Spleen (tissue), 7 donors: ENCODE measurements at regions not wholly inside any gene's neighbourhood (a gene's known extent, or its start where the extent isn't known, plus 50 kb on each side); places are given as distances from the start of the nearest gene placed in this dataset.

ENCODE experiments used
- CTCF ChIP-seq, 11 experiments: fragments of 200-600 bp in 7 of 11; fragments of 450-650 bp in 4 of 11; sonication (generic) in 4 of 11; IDR thresholded peaks in 8 of 11; conservative IDR thresholded peaks in 3 of 11; 1 replicate in 7 of 11; 2 replicates in 4 of 11; pipeline versions ENCODE4 v1.4.0 to v1.8.0; 2016 to 2021; ENCODE audit warnings: antibody characterized with exemption in 11 of 11, inconsistent platforms in 4 of 11, mild to moderate bottlenecking in 1 of 11
- POLR2A ChIP-seq, 3 donors: fragments of 450-650 bp; IDR thresholded peaks; one replicate each; pipeline ENCODE4 v1.5.1; 2017; ENCODE audit warnings: antibody characterized with exemption in 3 of 3, mild to moderate bottlenecking in 1 of 3
- donor health status: DM: no; HTN: no; CAD: no; lungs with moderate emphysema.
- donor health status: DM: no; HTN: no; CAD: no.
- donor health status: DM: no; HTN: no; CAD: no.

DNA sequence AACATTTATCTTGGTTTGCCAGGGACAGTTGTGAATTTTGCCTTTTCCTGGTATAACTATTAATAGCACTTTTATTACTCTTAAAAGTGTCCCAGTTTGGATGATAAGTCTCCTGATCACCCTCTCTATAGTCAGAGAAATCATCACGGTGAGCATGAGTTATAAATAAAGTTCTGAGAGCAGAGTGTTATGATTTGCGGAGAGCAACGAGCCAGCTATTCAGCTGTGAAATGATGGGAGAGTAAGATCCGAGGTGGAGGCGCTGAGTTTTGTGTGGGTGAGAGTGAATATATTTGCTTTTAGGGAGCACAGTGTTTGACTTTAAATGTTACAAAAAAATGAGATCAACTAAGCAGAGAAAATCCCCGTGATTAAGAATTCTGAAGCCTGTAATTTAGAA is 179.6 kb downstream of the DSC3 start:
- no peak for TF ChIP-seq POLR2A (IDR thresholded peaks at IDR 0.05)
- no peak for TF ChIP-seq CTCF (IDR thresholded peaks at IDR 0.05 in 8 of 11, conservative IDR thresholded peaks at IDR 0.05 in 3 of 11)
